Fibroblast of skin of back (primary cell): ENCODE measurements at regions not wholly inside any gene's neighbourhood (a gene's known extent, or its start where the extent isn't known, plus 50 kb on each side); places are given as distances from the start of the nearest gene placed in this dataset.
"Not testable (repeated sequence)": the region's sequence is repeated elsewhere in the genome, so short reads cannot be mapped to it uniquely, and the experiment has no call there.

Experiments
- DNase-seq: peaks from one replicate; pipeline ENCODE4 v3.0.0-alpha.2; 2013

DNA sequence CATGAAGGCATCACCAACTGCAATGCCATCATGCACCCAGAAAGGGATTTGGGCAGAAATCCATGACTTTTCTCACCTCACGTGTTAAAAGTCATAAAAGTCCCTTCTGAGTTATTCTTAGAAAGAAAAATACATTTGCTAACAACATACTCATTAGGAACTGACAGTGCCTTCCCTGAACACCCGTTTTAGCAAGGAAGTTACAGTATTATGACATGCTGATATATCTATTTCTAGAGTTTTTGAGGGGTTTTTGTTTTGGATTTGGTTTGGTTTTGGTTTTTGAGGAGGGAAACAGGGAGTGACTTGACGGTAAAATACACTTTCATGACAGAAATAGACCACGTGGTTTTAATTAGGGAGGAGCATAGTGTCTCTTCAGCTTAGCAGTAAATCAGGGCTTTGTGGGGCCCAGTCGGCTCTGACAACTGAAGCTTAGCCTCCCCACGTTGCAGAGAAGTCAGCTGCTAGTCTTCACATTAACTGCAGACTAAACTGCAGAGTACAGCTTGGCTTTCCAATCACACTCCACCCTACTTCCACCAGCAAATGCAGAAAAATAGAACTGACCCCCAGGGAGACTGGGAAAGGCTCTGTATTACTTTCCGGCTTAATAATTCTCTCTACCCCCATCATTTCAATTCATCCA is 141.4 kb downstream of the FAM124B start:
- no peak for DNase-seq

DNA sequence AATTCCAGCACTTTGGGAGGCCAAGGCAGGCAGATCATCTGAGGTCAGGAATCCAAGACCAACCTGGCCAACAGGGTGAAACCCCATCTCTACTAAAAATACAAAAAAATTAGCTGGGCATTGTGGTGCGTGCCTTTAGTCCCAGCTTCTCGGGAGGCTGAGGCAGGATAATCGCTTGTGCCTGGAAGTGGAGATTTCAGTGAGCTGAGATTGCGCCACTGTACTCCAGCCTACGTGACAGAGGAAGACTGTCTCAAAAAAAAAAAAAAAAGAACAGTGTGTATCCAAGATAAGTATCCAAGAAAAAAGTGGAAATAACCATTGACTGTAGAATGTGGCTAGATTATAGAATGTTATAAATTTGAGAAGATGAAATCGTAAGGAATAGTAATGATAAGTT is 142.1 kb downstream of the FAM124B start:
- DNase-seq, result no peak

DNA sequence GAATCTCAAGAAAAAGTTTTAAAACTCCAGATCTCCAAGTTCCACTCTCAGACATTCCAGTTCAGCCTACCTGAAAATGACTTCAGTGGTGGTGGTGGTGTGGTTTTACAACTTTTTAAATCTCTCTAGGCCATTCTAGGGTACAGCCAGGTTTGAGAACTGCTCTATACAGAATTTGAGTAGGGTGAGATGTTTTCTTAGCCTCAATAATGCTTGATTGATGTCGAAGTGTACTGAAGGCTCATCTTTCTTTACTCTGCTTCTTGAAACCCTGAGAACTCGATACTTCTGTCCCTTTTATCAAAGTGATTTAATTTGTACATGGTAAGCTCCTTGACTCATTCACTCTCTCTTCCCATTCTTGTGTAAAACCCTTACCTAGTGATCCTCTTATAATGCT is 143.8 kb downstream of the FAM124B start:
- DNase-seq, result no peak

DNA sequence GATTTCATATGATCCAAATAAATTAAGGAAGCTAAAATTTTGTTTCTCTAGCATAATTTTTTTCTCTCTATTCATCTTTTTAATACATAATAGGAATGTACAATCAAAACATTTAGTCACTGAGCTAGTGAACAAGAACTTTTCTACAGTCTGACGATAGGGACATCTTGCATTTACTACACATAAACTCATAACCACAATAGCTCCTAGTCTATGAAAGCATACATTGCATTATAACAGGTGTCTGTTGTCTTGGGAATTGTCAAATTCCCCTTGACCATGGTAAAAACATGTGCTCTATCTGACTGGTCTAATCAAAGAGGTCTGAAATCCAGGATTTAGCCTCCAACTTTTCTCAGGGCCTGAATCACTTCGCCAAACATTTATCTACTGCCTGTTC is 144.8 kb downstream of the FAM124B start:
- DNase-seq, result peak; percentile 62

DNA sequence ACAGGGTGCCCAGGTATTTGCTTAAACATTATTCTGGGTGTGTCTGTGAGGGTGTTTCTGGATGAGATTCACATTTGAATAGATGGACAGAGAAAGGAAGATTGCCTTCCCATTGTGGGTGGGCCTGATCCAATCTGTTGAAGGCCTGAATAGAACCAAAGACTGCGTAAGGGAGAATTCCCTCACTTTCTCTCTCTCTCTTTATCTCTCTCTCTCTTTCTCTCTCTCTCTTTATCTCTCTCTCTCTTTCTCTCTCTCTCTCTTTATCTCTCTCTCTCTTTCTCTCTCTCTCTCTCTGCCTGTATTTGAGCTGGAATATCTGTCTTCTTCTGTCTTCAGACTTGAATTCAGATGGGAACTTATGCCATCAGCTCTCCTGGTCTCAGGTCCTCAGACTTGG is 148.4 kb downstream of the FAM124B start:
- DNase-seq, result no peak

DNA sequence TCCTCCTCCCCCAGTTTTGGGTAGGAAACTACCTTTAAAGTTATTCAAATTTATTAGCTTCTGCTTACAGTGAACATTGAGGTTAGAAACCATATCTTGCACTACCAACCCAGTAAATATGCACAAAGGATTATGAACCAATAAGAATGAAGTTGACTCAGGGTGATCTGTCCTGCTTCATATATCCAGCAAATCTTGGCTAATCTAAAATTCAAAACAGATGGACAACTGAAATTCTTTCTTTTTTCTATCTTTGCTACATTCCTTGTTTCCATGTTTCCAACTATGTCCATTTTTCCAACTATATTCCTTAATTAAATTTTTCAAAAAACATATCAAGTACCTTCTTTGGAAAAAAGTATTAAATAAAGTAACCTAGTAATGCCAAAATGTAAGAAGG is 149.3 kb downstream of the FAM124B start:
- DNase-seq, result peak; percentile 69

DNA sequence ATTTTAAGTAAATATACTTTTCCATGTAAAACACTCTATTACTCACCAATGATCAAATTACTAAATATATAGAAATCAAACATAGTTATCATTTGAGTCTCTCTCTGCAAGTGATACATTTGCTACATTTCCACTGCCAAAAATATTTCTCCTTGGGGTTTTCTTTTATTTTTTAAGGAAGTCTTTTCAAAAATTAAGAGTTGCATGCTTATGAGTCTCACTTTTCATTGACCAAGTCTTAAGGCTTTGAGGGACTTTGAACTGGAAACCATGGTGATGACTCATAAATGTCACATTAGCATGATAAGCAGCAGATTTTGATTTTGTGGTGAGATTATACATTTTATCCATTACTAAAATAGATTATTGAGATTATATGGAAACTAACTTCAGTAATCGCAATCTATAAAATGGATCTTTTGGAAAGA is 152.9 kb downstream of the FAM124B start:
- DNase-seq, result peak; percentile 56

DNA sequence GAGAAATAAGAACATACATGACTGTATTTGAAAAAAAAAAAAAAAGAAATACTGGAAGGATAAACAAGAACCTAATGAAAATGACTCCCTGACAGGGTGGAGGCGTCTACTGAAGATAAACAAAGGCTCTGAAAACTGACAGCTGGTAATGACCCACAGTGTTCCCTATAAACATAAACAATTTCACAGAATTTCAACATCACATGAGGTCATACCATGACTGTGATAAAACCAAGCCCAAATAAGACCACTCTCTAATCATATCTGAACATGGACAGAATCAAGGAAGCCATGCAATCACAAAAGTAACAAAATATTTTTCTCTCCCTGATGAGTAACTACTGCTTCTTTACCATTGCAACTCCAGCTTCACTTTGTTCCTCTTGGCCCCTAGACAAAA is 159.3 kb downstream of the FAM124B start:
- no peak for DNase-seq

DNA sequence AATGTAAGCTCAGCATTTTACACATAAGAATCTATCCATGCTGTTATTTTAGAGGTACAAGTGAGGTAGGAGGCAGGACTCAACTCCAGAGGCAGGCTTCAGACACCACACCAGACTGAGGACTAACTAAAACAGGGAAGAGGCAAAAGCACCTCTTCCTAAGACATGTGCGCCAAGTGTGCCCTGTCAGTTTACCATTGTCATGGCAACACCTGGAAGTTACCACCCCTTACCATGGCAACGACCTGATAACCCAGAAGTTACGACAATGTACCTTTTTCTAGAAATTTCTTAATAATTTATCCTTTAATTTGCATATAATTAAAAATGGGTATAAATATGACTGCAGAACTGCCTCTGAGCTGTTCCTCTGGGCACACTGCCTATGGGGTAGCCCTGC is 160.1 kb downstream of the FAM124B start:
- no peak for DNase-seq

DNA sequence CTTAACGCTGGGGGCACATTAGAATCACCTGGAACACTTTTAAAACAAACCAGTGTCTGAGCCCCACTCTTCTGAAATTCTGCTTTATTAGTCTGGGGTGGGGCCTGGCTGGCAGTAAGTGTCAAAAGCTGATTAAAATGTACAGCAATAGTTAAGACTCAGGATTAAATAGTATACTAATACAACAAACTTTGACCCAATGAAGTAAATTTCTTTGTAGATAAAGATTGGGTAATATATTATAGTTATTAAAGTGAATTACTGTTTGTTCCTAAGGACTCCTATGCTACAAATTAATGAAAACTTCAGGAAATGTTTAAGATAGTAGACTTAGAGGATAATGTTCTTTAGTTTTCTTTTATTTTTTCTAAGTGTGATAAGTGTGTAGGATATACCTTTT is 160.9 kb downstream of the FAM124B start:
- no peak for DNase-seq

DNA sequence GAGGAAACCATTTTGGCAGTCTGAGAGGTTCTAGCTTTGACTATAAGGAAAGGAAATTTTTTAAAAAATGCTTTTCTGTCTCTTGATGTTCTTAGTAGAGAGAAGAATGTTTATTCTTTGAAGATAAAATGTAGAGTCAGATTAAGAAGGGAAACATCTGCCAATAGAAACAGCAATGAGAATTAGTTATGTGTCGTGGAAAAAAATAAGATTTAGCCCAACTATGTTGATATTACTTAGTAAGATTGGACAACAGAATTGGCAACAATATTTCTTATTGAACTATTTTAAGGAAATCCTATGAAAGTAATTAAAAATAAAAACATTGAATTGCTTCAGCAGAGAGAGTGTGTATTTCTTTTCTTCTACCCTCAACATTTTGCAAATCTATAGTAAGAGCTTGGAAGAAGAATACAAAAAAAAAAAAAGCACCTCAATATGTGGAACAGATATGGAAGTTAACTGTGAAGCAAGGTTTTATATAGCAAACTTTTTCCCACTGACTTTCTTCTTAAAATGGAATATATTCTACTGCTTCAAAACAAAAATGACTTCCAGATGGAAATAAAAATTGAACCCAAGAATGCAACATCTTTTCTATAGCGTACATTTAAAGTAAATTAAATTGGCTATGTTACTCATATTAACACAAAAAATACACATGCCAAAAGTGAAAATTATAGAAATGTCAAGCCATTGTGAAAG is 177.9 kb downstream of the FAM124B start:
- no peak for DNase-seq

DNA sequence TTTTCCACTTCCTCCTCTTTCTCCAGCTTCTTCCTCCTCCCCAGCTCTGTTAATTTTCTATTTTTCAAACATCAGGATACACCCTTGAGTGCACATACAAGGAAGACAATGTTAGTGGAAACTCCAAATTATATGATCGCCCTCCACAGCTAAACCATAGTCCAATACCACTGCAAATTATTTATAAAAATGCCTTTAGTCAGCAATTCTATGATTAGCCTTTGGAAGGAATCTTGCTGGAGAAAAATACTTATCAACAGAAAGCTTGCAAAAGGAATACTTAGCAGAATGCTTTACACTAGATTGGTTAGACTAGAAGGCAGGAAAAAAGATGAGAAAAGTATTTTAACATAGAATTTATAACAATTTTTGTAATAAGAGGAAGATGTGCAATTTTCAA is 178.9 kb downstream of the FAM124B start:
- DNase-seq, result no peak

DNA sequence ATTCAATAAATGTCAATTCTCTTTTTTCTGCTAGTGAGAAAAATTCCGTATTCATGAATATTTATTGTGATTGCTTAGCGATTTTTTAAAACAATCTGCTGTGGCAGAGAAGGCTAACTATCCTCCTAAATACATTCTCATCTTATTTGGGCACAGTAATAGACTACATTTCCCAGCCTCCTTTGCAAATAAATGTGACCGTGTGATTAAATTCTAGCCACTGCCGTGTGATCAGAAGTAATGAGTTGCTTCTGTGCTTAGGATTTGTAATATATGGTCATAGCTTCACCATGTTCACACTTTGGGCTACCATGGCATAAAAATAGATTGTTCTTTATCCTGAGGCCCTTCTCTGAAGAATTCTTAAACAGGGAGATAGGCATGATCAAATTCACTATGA is 179.6 kb downstream of the FAM124B start:
- peak; percentile 28 for DNase-seq

DNA sequence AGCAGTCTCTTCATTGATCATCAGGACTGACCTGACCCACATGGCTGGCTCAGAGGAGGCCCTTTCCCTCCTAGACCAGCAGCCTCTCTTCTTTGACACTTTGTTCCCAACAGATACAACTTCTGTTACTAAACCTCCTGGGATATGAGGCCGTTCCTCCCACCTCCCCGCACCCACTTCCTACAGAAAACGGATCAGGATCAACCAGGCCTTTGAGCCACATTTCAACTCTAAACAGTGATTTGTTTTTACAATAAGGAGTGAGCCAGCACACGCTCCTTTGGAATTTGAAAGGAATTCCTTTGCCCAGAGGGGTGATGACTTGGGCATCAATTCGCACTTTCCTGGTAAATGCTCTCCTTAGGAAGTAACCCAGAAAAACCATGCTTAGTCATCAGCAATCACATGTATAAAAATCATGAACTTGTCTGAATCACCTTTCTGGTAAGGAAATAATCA is 180.4 kb downstream of the FAM124B start:
- peak; percentile 97 for DNase-seq

DNA sequence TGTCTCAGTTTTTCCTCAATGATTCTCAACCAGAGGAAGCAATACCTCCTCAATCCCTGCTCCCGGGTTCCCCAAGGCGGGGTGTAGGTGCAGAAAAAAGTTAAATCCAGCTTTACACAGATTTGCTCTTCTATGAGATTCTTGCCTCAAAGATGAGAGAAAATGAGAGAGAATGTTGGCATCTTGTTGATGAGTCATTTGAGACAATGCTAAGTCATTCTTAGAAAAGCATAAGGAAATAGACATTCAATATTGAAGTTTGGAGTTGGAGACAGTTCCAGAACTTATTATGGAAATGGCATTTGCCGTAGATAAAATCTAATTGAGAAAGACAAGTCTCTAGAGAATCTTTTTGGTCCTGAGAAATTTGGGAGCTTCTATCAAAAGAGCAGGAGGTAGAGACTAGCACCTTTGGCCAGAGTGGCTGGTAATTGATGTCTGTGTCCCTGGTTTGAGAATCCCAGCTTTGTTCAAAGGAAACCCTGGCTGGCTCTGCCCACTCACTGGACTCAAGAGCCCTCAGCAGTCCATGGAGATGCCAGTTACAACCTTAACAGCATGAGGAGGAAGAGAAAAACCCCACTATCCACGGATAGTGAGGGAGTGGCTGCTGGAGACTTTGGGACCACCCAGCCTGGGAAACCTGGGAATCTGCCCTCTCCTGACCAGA is 181.2 kb downstream of the FAM124B start:
- peak; percentile 76 for DNase-seq

DNA sequence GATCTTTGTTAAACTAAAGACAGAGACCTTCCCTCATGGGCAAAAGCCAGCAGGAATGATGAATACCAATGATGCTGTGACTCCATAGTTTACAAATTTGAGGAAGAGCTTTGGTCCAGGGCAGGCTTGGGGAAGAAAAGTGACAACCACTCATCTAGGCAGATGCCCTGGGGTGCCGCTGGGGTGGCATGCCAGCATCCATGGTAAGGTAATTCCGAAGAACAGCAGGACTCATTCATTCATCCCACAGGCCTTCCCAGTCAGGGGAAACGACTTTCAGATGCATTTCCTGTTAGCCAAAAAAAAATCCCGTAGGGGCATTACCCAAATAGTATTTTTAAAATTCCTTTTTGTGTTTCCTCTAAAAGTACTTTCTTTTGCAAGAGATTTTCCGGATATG is 180.7 kb upstream of the SERPINE2 start:
- no peak for DNase-seq

DNA sequence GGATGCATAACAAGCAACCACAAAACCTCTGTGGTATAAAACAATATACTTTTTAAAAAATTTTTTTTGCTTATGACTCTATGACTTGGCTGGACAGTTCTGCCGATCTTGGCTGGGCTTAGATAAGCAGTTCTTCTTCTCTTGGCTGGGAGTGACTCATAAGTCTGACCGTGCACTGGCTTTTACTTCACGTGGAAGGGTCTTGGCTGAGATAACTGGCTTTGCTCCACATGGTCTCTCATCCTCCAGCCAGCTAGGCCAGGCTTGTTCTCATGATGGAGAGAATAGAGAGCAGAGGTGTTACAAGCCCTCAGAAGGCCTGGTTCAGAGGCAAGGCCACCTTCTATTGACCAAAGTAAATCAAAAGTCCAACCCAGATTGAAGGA is 178.9 kb upstream of the SERPINE2 start:
- peak; percentile 70 for DNase-seq

DNA sequence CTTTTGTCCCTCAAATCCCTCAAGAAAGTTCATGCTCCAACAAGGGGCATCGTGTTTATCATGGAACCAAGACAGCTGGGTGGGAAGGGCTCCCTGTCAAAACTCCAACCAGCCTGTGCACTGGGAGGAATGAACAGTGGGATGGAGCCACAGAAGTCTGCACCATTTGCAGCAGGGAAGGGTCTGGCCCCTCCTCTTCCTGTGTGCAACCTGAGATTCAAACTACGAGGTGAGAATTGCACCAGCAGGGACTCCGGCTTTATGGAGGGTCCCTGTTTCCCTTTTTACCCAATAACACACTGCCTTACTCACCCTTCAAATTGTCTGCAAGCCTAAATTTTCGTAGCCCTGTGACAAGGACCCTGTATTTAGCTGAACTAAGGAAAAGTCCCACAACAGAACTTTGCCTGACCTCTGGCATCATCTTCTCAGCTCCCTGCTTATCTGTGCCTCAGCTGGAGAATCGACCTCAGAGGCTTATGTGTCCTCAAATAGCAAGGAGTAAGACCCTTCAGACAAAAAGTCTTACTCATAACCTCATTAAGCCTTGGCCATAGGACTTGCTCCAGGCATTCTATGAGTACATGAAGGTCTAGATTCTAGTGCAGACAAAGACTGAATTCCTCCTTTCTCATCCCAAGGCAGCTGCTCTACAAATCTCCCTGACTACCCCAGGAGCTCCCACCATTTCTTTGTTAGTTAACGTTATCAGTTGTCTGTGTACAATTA is 178.3 kb upstream of the SERPINE2 start:
- DNase-seq, result no peak

DNA sequence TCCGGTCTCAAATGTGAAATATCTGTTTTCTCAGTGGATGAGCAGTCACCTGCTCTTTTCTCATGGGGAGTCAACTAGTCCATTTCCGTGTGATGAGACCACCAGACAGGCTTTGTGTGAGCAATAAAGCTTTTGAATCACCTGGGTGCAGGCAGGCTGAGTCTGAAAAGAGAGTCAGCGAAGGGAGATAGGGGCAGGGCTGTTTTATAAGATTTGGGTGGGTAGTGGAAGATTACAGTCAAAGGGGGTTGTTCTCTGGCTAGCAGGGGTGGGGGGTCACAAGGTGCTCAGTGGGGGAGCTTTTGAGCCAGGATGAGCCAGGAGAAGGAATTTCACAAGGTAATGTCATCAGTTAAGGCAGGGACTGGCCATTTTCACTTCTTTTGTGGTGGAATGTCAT is 176.5 kb upstream of the SERPINE2 start:
- not testable (repeated sequence) for DNase-seq

DNA sequence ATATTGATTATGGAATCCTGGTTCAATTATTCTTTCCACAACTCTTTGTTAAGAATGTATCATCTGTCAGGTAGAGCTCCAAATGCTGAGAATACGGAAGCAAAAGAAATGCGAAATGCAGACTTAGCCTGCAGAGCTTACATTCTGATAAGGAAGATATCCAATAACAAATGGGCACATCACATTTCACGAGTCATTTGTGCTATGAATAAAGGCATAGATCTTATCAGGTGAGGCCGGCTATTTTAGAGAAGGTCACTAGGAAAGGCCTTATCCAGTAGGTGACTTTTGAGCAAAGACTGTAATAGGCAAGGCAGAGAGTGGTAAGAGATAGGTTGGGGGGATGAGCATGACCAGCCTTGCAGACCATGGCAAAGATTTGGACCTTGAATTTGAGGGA is 174.3 kb upstream of the SERPINE2 start:
- no peak for DNase-seq

DNA sequence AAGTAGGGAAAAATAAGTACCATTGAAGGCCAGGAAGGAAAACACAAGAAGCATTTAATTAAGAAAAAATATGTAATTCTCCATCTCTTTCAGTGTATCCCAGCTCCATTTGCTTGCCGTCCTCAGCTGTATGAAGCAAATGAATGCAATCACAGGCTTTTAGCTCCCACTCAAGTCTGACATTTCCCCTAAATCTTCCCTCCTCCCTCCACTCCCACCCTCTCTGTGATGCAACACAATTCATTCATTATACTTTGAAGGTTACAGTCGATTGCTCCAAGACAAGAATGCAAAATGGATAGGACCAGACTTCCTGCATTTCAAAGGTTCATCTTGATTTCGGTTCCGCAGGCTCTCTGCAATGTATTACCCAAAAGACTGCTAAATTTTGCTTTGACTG is 172.7 kb upstream of the SERPINE2 start:
- no peak for DNase-seq

DNA sequence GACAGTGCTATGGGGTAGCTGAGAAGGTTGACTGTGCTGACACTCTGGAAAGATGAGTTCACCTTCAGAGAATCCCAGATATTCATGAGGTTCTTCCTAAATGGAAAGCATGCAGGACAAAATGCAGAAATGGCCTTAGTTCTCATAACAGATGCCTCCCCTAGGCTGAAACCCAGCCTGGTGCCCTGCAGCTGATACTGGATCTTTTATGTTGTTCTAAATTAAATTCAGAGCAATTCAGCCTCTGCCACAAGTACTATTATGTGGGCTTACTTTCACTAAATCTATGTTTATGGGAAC is 172.0 kb upstream of the SERPINE2 start:
- DNase-seq, result peak; percentile 53
